ENCODE measurements at regions not wholly inside any gene's neighbourhood (a gene's known extent, or its start where the extent isn't known, plus 50 kb on each side); places are given as distances from the start of the nearest gene placed in this dataset.
"Not testable (repeated sequence)": the region's sequence is repeated elsewhere in the genome, so short reads cannot be mapped to it uniquely, and the experiment has no call there.

GRCh38 chr13:90287521-90287920 is 1060.0 kb upstream of the MIR17HG start:
- DNase-seq (ENCODE audit: low read depth, low spot score), result no peak

GRCh38 chr13:90293793-90294361 is 1053.6 kb upstream of the MIR17HG start:
- no peak for DNase-seq (ENCODE audit: low read depth, low spot score)

- no peak for DNase-seq (ENCODE audit: low read depth, low spot score)
These were observed 1048.2 kb upstream of the MIR17HG start for GRCh38 chr13:90299238-90299637.

- DNase-seq (ENCODE audit: low read depth, low spot score), result no peak
These were observed 1047.5 kb upstream of the MIR17HG start for GRCh38 chr13:90300015-90300414.

- DNase-seq (ENCODE audit: low read depth, low spot score), result no peak
These were observed 1045.4 kb upstream of the MIR17HG start for GRCh38 chr13:90302107-90302506.

GRCh38 chr13:90305796-90306195 is 1041.7 kb upstream of the MIR17HG start:
- DNase-seq (ENCODE audit: low read depth, low spot score), result no peak

- DNase-seq (ENCODE audit: low read depth, low spot score), result no peak
These were observed 1040.4 kb upstream of the MIR17HG start for GRCh38 chr13:90307136-90307535.

GRCh38 chr13:90308249-90308648 is 1039.2 kb upstream of the MIR17HG start:
- DNase-seq (ENCODE audit: low read depth, low spot score), result no peak

- no peak for DNase-seq (ENCODE audit: low read depth, low spot score)
These were observed 1035.6 kb upstream of the MIR17HG start for GRCh38 chr13:90311929-90312328.

GRCh38 chr13:90315061-90315460 is 1032.4 kb upstream of the MIR17HG start:
- no peak for DNase-seq (ENCODE audit: low read depth, low spot score)

GRCh38 chr13:90320664-90321063 is 1026.8 kb upstream of the MIR17HG start:
- DNase-seq (ENCODE audit: low read depth, low spot score), result no peak

GRCh38 chr13:90321281-90321931 is 1026.1 kb upstream of the MIR17HG start:
- DNase-seq (ENCODE audit: low read depth, low spot score), result no peak

GRCh38 chr13:90329641-90330040 is 1017.8 kb upstream of the MIR17HG start:
- DNase-seq (ENCODE audit: low read depth, low spot score), result no peak

GRCh38 chr13:90331974-90332373 is 1015.5 kb upstream of the MIR17HG start:
- DNase-seq (ENCODE audit: low read depth, low spot score), result no peak

- no peak for DNase-seq (ENCODE audit: low read depth, low spot score)
These were observed 1011.0 kb upstream of the MIR17HG start for GRCh38 chr13:90336507-90336906.

- not testable (repeated sequence) for DNase-seq (ENCODE audit: low read depth, low spot score)
These were observed 1006.1 kb upstream of the MIR17HG start for GRCh38 chr13:90341348-90341747.

- DNase-seq (ENCODE audit: low read depth, low spot score), result not testable (repeated sequence)
These were observed 998.9 kb upstream of the MIR17HG start for GRCh38 chr13:90348477-90349136.

- no peak for DNase-seq (ENCODE audit: low read depth, low spot score)
These were observed 994.7 kb upstream of the MIR17HG start for GRCh38 chr13:90352763-90353162.

- DNase-seq (ENCODE audit: low read depth, low spot score), result no peak
These were observed 992.2 kb upstream of the MIR17HG start for GRCh38 chr13:90355162-90355751.

- DNase-seq (ENCODE audit: low read depth, low spot score), result no peak
These were observed 986.7 kb upstream of the MIR17HG start for GRCh38 chr13:90360785-90361184.

GRCh38 chr13:90362707-90363106 is 984.8 kb upstream of the MIR17HG start:
- no peak for DNase-seq (ENCODE audit: low read depth, low spot score)

GRCh38 chr13:90365130-90365529 is 982.4 kb upstream of the MIR17HG start:
- DNase-seq (ENCODE audit: low read depth, low spot score), result no peak

- DNase-seq (ENCODE audit: low read depth, low spot score), result no peak
These were observed 973.3 kb upstream of the MIR17HG start for GRCh38 chr13:90374168-90374567.

Measured in pulmonary artery endothelial cell (primary cell).